SK-N-SH (cell line): ENCODE measurements at regions not wholly inside any gene's neighbourhood (a gene's known extent, or its start where the extent isn't known, plus 50 kb on each side); places are given as distances from the start of the nearest gene placed in this dataset.
A peak's percentile ranks its signal among the peaks of the same experiment; 100 is the strongest.

ENCODE experiments used
- CTCF ChIA-PET: fragments of 300-600, 350-600 bp; formaldehyde crosslinking; extraction: SDS; loops from one replicate; lab custom pipeline; 2021; lab: Yijun Ruan, JAX
- POLR2A ChIA-PET: fragments of 350-600 bp; sonication (Branson Sonifier 250); formaldehyde crosslinking; extraction: SDS; loops from one replicate; lab custom pipeline; 2020; ENCODE audit warnings: antibody characterized with exemption, inconsistent platforms; lab: Yijun Ruan, JAX
- DNase-seq: peaks from one replicate; pipeline ENCODE4 v3.0.0; 2012
- H2AFZ ChIP-seq: fragments of 200-600 bp; sonication (generic); 2 replicates; pipeline ENCODE4 v1.8.1; 2016; ENCODE audit warnings: antibody characterized with exemption, mild to moderate bottlenecking, low read depth
- H3F3A ChIP-seq: fragments of 200-600 bp; sonication (generic); replicated peaks from 2 replicates; pipeline ENCODE3; 2016; ENCODE audit warnings: antibody characterized with exemption, mild to moderate bottlenecking; ENCODE audit not compliant: insufficient read depth
- H3K27ac ChIP-seq, 2 experiments: fragments of 200-500 bp in 1 of 2; fragments of 200-600 bp in 1 of 2; sonication (Bioruptor generic) in 1 of 2; sonication (generic), shearing (Covaris generic) in 1 of 2; 2 replicates each; pipeline versions ENCODE4 v1.5.1 to v1.6.1; 2014 to 2016; ENCODE audit warnings: low read depth in 2 of 2, inconsistent platforms in 1 of 2, low read length in 1 of 2, mild to moderate bottlenecking in 1 of 2, mixed read lengths in 1 of 2
- H3K27me3 ChIP-seq: fragments of 200-600 bp; sonication (generic), shearing (Covaris generic); 2 replicates; pipeline ENCODE4 v1.6.1; 2016; ENCODE audit warnings: mixed run types; ENCODE audit not compliant: insufficient read depth
- H3K36me3 ChIP-seq, 2 experiments: fragments of 200-500 bp in 1 of 2; fragments of 200-600 bp in 1 of 2; sonication (Bioruptor generic) in 1 of 2; sonication (generic) in 1 of 2; replicated peaks in 1 of 2; 2 replicates each; pipeline versions ENCODE3 to v1.5.1; 2014 to 2016; ENCODE audit warnings: low read length in 1 of 2, mild to moderate bottlenecking in 1 of 2; ENCODE audit not compliant: insufficient read depth in 2 of 2, control insufficient read depth in 1 of 2
- H3K4me1 ChIP-seq, 2 experiments: fragments of 200-500 bp in 1 of 2; fragments of 200-600 bp in 1 of 2; sonication (Bioruptor generic) in 1 of 2; sonication (generic), shearing (Covaris generic) in 1 of 2; 2 replicates each; pipeline versions ENCODE4 v1.5.1 to v1.6.1; 2014 to 2016; ENCODE audit warnings: low read depth in 1 of 2, low read length in 1 of 2, mixed run types in 1 of 2; ENCODE audit not compliant: insufficient read depth in 2 of 2, control insufficient read depth in 1 of 2
- H3K4me2 ChIP-seq: fragments of 200-600 bp; sonication (generic), shearing (Covaris generic); 2 replicates; pipeline ENCODE4 v1.6.1; 2017; ENCODE audit warnings: mixed run types
- H3K4me3 ChIP-seq, 2 experiments: fragments of 200-500 bp in 1 of 2; fragments of 200-600 bp in 1 of 2; sonication (Bioruptor generic) in 1 of 2; sonication (generic), shearing (Covaris generic) in 1 of 2; 2 replicates each; pipeline versions ENCODE4 v1.5.1 to v1.8.1; 2014 to 2016; ENCODE audit warnings: low read depth in 2 of 2, inconsistent platforms in 1 of 2, low read length in 1 of 2, mild to moderate bottlenecking in 1 of 2, mixed read lengths in 1 of 2, moderate library complexity in 1 of 2
- H3K79me2 ChIP-seq: fragments of 200-600 bp; sonication (generic); 2 replicates; pipeline ENCODE4 v1.8.1; 2017; ENCODE audit warnings: mild to moderate bottlenecking; ENCODE audit not compliant: insufficient read depth
- H3K9ac ChIP-seq: fragments of 200-600 bp; sonication (generic); 2 replicates; pipeline ENCODE4 v1.6.1; 2017; ENCODE audit warnings: mixed run types
- H3K9me2 ChIP-seq: fragments of 200-600 bp; sonication (generic); 2 replicates; pipeline ENCODE4 v1.6.1; 2017; ENCODE audit warnings: mixed run types
- H3K9me3 ChIP-seq: fragments of 200-600 bp; sonication (generic); 2 replicates; pipeline ENCODE4 v1.6.1; 2017; ENCODE audit warnings: mixed run types, mild to moderate bottlenecking, moderate library complexity
- H4K20me1 ChIP-seq: fragments of 200-600 bp; sonication (generic); 2 replicates; pipeline ENCODE4 v1.6.1; 2017; ENCODE audit warnings: mild to moderate bottlenecking, mixed run types; ENCODE audit not compliant: insufficient read depth
- ELF1 ChIP-seq: IDR thresholded peaks from 2 replicates; pipeline ENCODE4 v1.4.0; 2012
- GABPA ChIP-seq: IDR thresholded peaks from 2 replicates; pipeline ENCODE4 v1.4.0; 2012; ENCODE audit warnings: low read depth, mild to moderate bottlenecking
- IRF3 ChIP-seq: fragments of 150-350 bp; IDR thresholded peaks from 2 replicates; pipeline ENCODE4 v1.6.1; 2016; ENCODE audit warnings: mild to moderate bottlenecking, low read depth, low read length
- JUND ChIP-seq: IDR thresholded peaks from 2 replicates; pipeline ENCODE4 v1.4.0; 2012
- MXI1 ChIP-seq: IDR thresholded peaks from 2 replicates; pipeline ENCODE4 v1.6.1; 2012; ENCODE audit warnings: mild to moderate bottlenecking, low read depth, low read length, improper control_type of control experiment
- PBX3 ChIP-seq: IDR thresholded peaks from 2 replicates; pipeline ENCODE4; 2012
- POLR2AphosphoS5 ChIP-seq: IDR thresholded peaks from 2 replicates; pipeline ENCODE4 v1.6.1; 2012; ENCODE audit warnings: low read depth, low read length
- RAD21 ChIP-seq: IDR thresholded peaks from 2 replicates; pipeline ENCODE4 v1.6.1; 2012; ENCODE audit warnings: mild to moderate bottlenecking, low read length
- SIN3A ChIP-seq: IDR thresholded peaks from 2 replicates; pipeline ENCODE4 v1.6.1; 2012; ENCODE audit warnings: low read depth, mild to moderate bottlenecking, low read length, moderate library complexity, borderline replicate concordance
- TCF12 ChIP-seq: IDR thresholded peaks from 2 replicates; pipeline ENCODE4 v1.4.0; 2012
- USF1 ChIP-seq: IDR thresholded peaks from 2 replicates; pipeline ENCODE4 v1.4.0; 2012; ENCODE audit warnings: low read depth, borderline replicate concordance
- WGBS: methylation state at CpG from one replicate; pipeline ENCODE4 v1.1.6; 2017; ENCODE audit warnings: low lambda C conversion rate; 5-methylcytosine and 5-hydroxymethylcytosine counted together

GRCh38 chr13:102947745-102948405 lies 102.0 kb downstream of the ERCC5 start:
- Histone ChIP-seq H3K27me3 (no peaks in the 10 kb centered on the region), H3K27ac (no peak overlapping the region), H3K9me3 (no peaks in the 10 kb centered on the region), H3K4me3 (no peak overlapping the region), H2AFZ (no peak overlapping the region), H3F3A (no peaks in the 10 kb centered on the region), H3K4me1 (no peaks in the 10 kb centered on the region), H3K9me2 (no peaks in the 10 kb centered on the region), H3K9ac (no peak overlapping the region), H3K4me2 (no peak overlapping the region), H3K79me2 (no peaks in the 10 kb centered on the region), H3K36me3 (no peaks in the 10 kb centered on the region), H4K20me1 (no peaks in the 10 kb centered on the region)
- ChIA-PET CTCF (interaction anchor here (1.0 kb wide), 1 partner anchor 23 kb away, joined by 3 read pairs; no protein-coding TSS in a partner anchor), POLR2A (no interaction called here)
- TF ChIP-seq PBX3 (no peak), RAD21 (peak; percentile 34; the same call in 1 of the 2 replicates), GABPA (no peak)
- 60% methylated on average over 8 of the region's 8 CpGs for WGBS
- DNase-seq: no peak

- H3K79me2 ChIP-seq: no peaks in the 10 kb centered on the region
- WGBS: 49% methylated on average over 4 of the region's 4 CpGs
- POLR2A ChIA-PET: no interaction called here
Observed at GRCh38 chr13:102945886-102946285, 100.1 kb downstream of the ERCC5 start.

More at GRCh38 chr13:102945886-102946285, 100.1 kb downstream of the ERCC5 start:
- no peak overlapping the region for H2AFZ ChIP-seq
- H3K36me3 ChIP-seq: no peaks in the 10 kb centered on the region
- no peak overlapping the region for H3K27ac ChIP-seq
- no peaks in the 10 kb centered on the region for H4K20me1 ChIP-seq
- H3K4me1 ChIP-seq: no peaks in the 10 kb centered on the region
- H3K9ac ChIP-seq: no peak overlapping the region
- TF ChIP-seq JUND (no peak), IRF3 (no peak), SIN3A (no peak), TCF12 (no peak), USF1 (no peak), ELF1 (no peak), POLR2AphosphoS5 (no peak), MXI1 (no peak)
- no peaks in the 10 kb centered on the region for H3K27me3 ChIP-seq
- DNase-seq: no peak
- no peaks in the 10 kb centered on the region for H3K9me3 ChIP-seq
- no peak overlapping the region for H3K4me3 ChIP-seq
- CTCF ChIA-PET: no interaction called here
- H3F3A ChIP-seq: no peaks in the 10 kb centered on the region
- no peak overlapping the region for H3K4me2 ChIP-seq
- no peaks in the 10 kb centered on the region for H3K9me2 ChIP-seq
